K562 (cell line): ENCODE measurements at regions not wholly inside any gene's neighbourhood (a gene's known extent, or its start where the extent isn't known, plus 50 kb on each side); places are given as distances from the start of the nearest gene placed in this dataset.

Experiments
- ATAC-seq: fragments of 200-7000 bp; cut with Tn5 transposase; 3 replicates; pipeline ENCODE4 v1.9.1; 2020; ENCODE audit warnings: moderate library complexity
- BruUV-seq: library from RNA; stranded (reverse); fragments of 400-500 nt; replicated peaks from 2 replicates; lab custom pipeline; 2021; lab: Mats Ljungman, UMichigan
- CTCF ChIA-PET: fragments of 300-600 bp; formaldehyde crosslinking; extraction: SDS; loops from one replicate; lab custom pipeline; 2021; ENCODE audit warnings: low intra/inter-chr PET ratio; lab: Yijun Ruan, JAX
- POLR2A ChIA-PET: fragments of 300-600, 350-650 bp; sonication (Branson Sonifier 250); formaldehyde crosslinking; extraction: SDS; loops from one replicate; lab custom pipeline; 2021; ENCODE audit warnings: antibody characterized with exemption, inconsistent platforms; lab: Yijun Ruan, JAX
- DNase-seq, 4 experiments: peaks; one replicate each; pipeline versions ENCODE4 v3.0.0 to v3.0.0-alpha.2; 2011 to 2018; ENCODE audit warnings: low spot score in 3 of 4, mixed read lengths in 3 of 4; ENCODE audit errors: extremely low read depth in 1 of 4
- FAIRE-seq: peaks from 2 replicates; lab custom pipeline; 2011; peaks lifted over from hg19 to GRCh38; lab: Jason Lieb, UNC
- H2AFZ ChIP-seq: 2 replicates; pipeline ENCODE4 v1.6.0; 2011; ENCODE audit warnings: low read depth, low read length, control low read depth, inconsistent platforms
- H3K27ac ChIP-seq: fragments of 200-600 bp; 3 replicates; pipeline ENCODE4 v1.8.0; 2011; ENCODE audit warnings: low read depth, mild to moderate bottlenecking, control low read depth, inconsistent platforms, low read length, moderate library complexity, mixed read lengths; ENCODE audit errors: extremely low read depth
- H3K27me3 ChIP-seq, 2 experiments: fragments of 300-600 bp in 1 of 2; 2 replicates in 1 of 2; 3 replicates in 1 of 2; pipeline versions ENCODE4 v1.6.0 to v1.8.0; 2011; ENCODE audit warnings: inconsistent platforms in 2 of 2, low read length in 2 of 2, mild to moderate bottlenecking in 1 of 2, mixed read lengths in 1 of 2, moderate library complexity in 1 of 2; ENCODE audit not compliant: control insufficient read depth in 2 of 2, insufficient read depth in 2 of 2
- H3K36me3 ChIP-seq: fragments of 300-600 bp; 3 replicates; pipeline ENCODE4 v1.8.0; 2011; ENCODE audit warnings: mild to moderate bottlenecking, low read length, inconsistent platforms; ENCODE audit not compliant: control insufficient read depth, insufficient read depth
- H3K4me1 ChIP-seq, 2 experiments: fragments of 200-600 bp in 1 of 2; replicated peaks in 1 of 2; 2 replicates in 1 of 2; 3 replicates in 1 of 2; pipeline versions ENCODE4 v1.5.1 to v1.8.0; 2011; ENCODE audit warnings: inconsistent platforms in 2 of 2, low read length in 2 of 2, mild to moderate bottlenecking in 1 of 2, mixed read lengths in 1 of 2, moderate library complexity in 1 of 2; ENCODE audit not compliant: control insufficient read depth in 2 of 2, insufficient read depth in 2 of 2
- H3K4me2 ChIP-seq: 2 replicates; pipeline ENCODE4 v1.6.1; 2011; ENCODE audit warnings: low read length, control low read depth, inconsistent platforms, mixed read lengths; ENCODE audit not compliant: insufficient read depth
- H3K4me3 ChIP-seq: fragments of 200-600 bp; sonication (generic), shearing (Covaris generic); 2 replicates; pipeline ENCODE4 v1.5.1; 2016; ENCODE audit warnings: control low read depth, inconsistent platforms
- H3K79me2 ChIP-seq: fragments of 200-600 bp; 3 replicates; pipeline ENCODE4 v1.8.0; 2011; ENCODE audit warnings: low read length, inconsistent platforms; ENCODE audit not compliant: control insufficient read depth, insufficient read depth
- H3K9ac ChIP-seq, 2 experiments: 2 replicates each; pipeline versions ENCODE4 v1.6.0 to v1.6.1; 2011; ENCODE audit warnings: low read depth in 2 of 2, low read length in 2 of 2, control low read depth in 1 of 2, inconsistent platforms in 1 of 2, mild to moderate bottlenecking in 1 of 2, mixed read lengths in 1 of 2; ENCODE audit not compliant: insufficient read depth in 1 of 2
- H3K9me1 ChIP-seq: one replicate; pipeline ENCODE4 v1.6.0; 2011; ENCODE audit warnings: inconsistent platforms, mild to moderate bottlenecking, low read length, moderate library complexity; ENCODE audit not compliant: control insufficient read depth, insufficient read depth
- H3K9me3 ChIP-seq: replicated peaks from 2 replicates; pipeline ENCODE4 v1.5.1; 2011; ENCODE audit warnings: low read depth, low read length, inconsistent platforms; ENCODE audit not compliant: control insufficient read depth, insufficient read depth
- H4K20me1 ChIP-seq: replicated peaks from 2 replicates; pipeline ENCODE4 v1.6.1; 2011; ENCODE audit warnings: low read length, inconsistent platforms, mixed read lengths; ENCODE audit not compliant: control insufficient read depth, insufficient read depth
- DACH1 ChIP-seq: fragments of 450-650 bp; IDR thresholded peaks from 2 replicates; pipeline ENCODE4 v1.6.1; 2018; ENCODE audit not compliant: partially characterized antibody
- HMG20A ChIP-seq: fragments of 450-650 bp; formaldehyde crosslinking; conservative IDR thresholded peaks from 2 replicates; pipeline ENCODE4 v1.4.0; 2020; ENCODE audit warnings: mild to moderate bottlenecking, mixed read lengths
- ZNF197 ChIP-seq: fragments of 200-800 bp; sonication (Bioruptor generic); IDR thresholded peaks from 2 replicates; pipeline ENCODE4 v1.6.1; 2016; ENCODE audit warnings: low read depth, missing genetic modification characterization, missing compliant biosample characterization
- ZNF280B ChIP-seq: fragments of 250-450 bp; sonication (Bioruptor Pico); IDR thresholded peaks from 2 replicates; pipeline ENCODE4 v1.5.1; 2021; ENCODE audit warnings: mild to moderate bottlenecking
- WGBS: fragments of 100-300 bp; shearing (Covaris generic); methylation state at CpG from one replicate; pipeline ENCODE4 v1.1.6; 2016; ENCODE audit warnings: low coverage, mixed read lengths; ENCODE audit not compliant: insufficient coverage; ENCODE audit errors: missing lambda C conversion rate; 5-methylcytosine and 5-hydroxymethylcytosine counted together
- in situ Hi-C: fragments of 300-500 bp; cut with MboI; formaldehyde crosslinking; loops from 4 replicates; pipeline ENCODE4 v1.15.0; 2018; ENCODE audit warnings: inconsistent platforms, mixed read lengths
- intact Hi-C: fragments of 100-400 bp; cut with micrococcal nuclease; formaldehyde crosslinking; loops from 2 replicates; pipeline ENCODE4 v1.14.2; 2022

- WGBS = 67% methylated on average over 1 of the region's 1 CpG
- TF ChIP-seq ZNF280B (no peak), ZNF197 (CRISPR knock-in tag) (no peak)
- Histone ChIP-seq H3K4me1 (peaks cover 4% of the 10 kb centered on the region in 2 experiments; a peak in 2 of 5 replicates), H3K79me2 (no peaks in the 10 kb centered on the region), H4K20me1 (no peaks in the 10 kb centered on the region), H3K9me3 (no peaks in the 10 kb centered on the region), H3K4me2 (no peak overlapping the region), H3K4me3 (no peak overlapping the region), H2AFZ (no peak overlapping the region), H3K9me1 (no peaks in the 10 kb centered on the region), H3K9ac (no peak overlapping the region), H3K36me3 (no peaks in the 10 kb centered on the region), H3K27ac (no peak overlapping the region), H3K27me3 (no peaks in the 10 kb centered on the region)
- intact Hi-C loops = loop anchor here (5.0 kb wide), 1 partner anchor 260 kb away; no protein-coding TSS in a partner anchor
- ChIA-PET POLR2A (no interaction called here), CTCF (no interaction called here)
- peak; percentile 69 for FAIRE-seq
- in situ Hi-C loops = no loop called here
- DNase-seq = no peak
- no peak for ATAC-seq
- BruUV-seq = no TSS peak
These were observed 192.3 kb downstream of the UTRN start for GRCh38 chr6:144477396-144477795.

GRCh38 chr6:144477856-144478255 lies 192.7 kb downstream of the UTRN start:
- Histone ChIP-seq H2AFZ (no peak overlapping the region), H3K27ac (no peak overlapping the region), H3K4me2 (no peak overlapping the region), H3K4me3 (no peak overlapping the region), H4K20me1 (no peaks in the 10 kb centered on the region), H3K36me3 (no peaks in the 10 kb centered on the region), H3K9me3 (no peaks in the 10 kb centered on the region), H3K79me2 (no peaks in the 10 kb centered on the region), H3K9ac (no peak overlapping the region)
- intact Hi-C loops = loop anchor here (5.0 kb wide), 1 partner anchor 261 kb away; no protein-coding TSS in a partner anchor
- ATAC-seq (no peak), FAIRE-seq (no peak), DNase-seq (no peak)
- no TSS peak for BruUV-seq
- POLR2A ChIA-PET = no interaction called here
- CTCF ChIA-PET = no interaction called here
- TF ChIP-seq HMG20A (CRISPR knock-in tag) (no peak), DACH1 (peak; percentile 64)
- TF ChIP-seq, all 486 proteins: peak for 1
- Histone ChIP-seq H3K9me1 (no peaks in the 10 kb centered on the region), H3K4me1 (peaks cover 4% of the 10 kb centered on the region in 2 experiments; a peak in 2 of 5 replicates), H3K27me3 (no peaks in the 10 kb centered on the region)
- in situ Hi-C loops = no loop called here
